ENCODE measurements at regions not wholly inside any gene's neighbourhood (a gene's known extent, or its start where the extent isn't known, plus 50 kb on each side); places are given as distances from the start of the nearest gene placed in this dataset.

GRCh38 chr12:19846574-19846973 is 407.3 kb downstream of the AEBP2 start:
- TF ChIP-seq CTCF (IDR thresholded peaks at IDR 0.05; ENCODE audit: low read depth, low read length) (no peak), EZH2phosphoT487 (IDR thresholded peaks at IDR 0.05; ENCODE audit: low read depth) (no peak)

Data from OCI-LY3 (cell line).